ENCODE measurements at regions not wholly inside any gene's neighbourhood (a gene's known extent, or its start where the extent isn't known, plus 50 kb on each side); places are given as distances from the start of the nearest gene placed in this dataset.
A peak's percentile ranks its signal among the peaks of the same experiment; 100 is the strongest.

- DNase-seq: no peak
Observed at GRCh38 chr10:121032460-121032859, 181.3 kb downstream of the WDR11 start.

GRCh38 chr10:121033366-121033765, 182.2 kb downstream of the WDR11 start:
- DNase-seq: peak; percentile 46 to 61

GRCh38 chr10:121036431-121036830, 185.3 kb downstream of the WDR11 start:
- no peak for DNase-seq

- DNase-seq: no peak
Observed at GRCh38 chr10:121041499-121041898, 190.3 kb downstream of the WDR11 start.

- no peak for DNase-seq
Observed at GRCh38 chr10:121041906-121042305, 190.7 kb downstream of the WDR11 start.

GRCh38 chr10:121042342-121042741, 191.2 kb downstream of the WDR11 start:
- no peak for DNase-seq

GRCh38 chr10:121043124-121043849, 192.1 kb downstream of the WDR11 start:
- DNase-seq: no peak

GRCh38 chr10:121048749-121049148, 197.6 kb downstream of the WDR11 start:
- no peak for DNase-seq

- DNase-seq: no peak
Observed at GRCh38 chr10:121049489-121049888, 198.3 kb downstream of the WDR11 start.

GRCh38 chr10:121049923-121050322, 198.8 kb downstream of the WDR11 start:
- no peak for DNase-seq

- DNase-seq: no peak
Observed at GRCh38 chr10:121051171-121051570, 200.0 kb downstream of the WDR11 start.

- DNase-seq: no peak
Observed at GRCh38 chr10:121051696-121052279, 200.6 kb downstream of the WDR11 start.

- no peak for DNase-seq
Observed at GRCh38 chr10:121053151-121053550, 202.0 kb downstream of the WDR11 start.

GRCh38 chr10:121054874-121055273, 203.7 kb downstream of the WDR11 start:
- no peak for DNase-seq

GRCh38 chr10:121057269-121057668, 206.1 kb downstream of the WDR11 start:
- no peak for DNase-seq

GRCh38 chr10:121058082-121058481, 206.9 kb downstream of the WDR11 start:
- no peak for DNase-seq

- DNase-seq: no peak
Observed at GRCh38 chr10:121059351-121059750, 208.2 kb downstream of the WDR11 start.

- DNase-seq: no peak
Observed at GRCh38 chr10:121062115-121062514, 211.0 kb downstream of the WDR11 start.

- DNase-seq: no peak
Observed at GRCh38 chr10:121063744-121064143, 212.6 kb downstream of the WDR11 start.

GRCh38 chr10:121064491-121064890, 213.3 kb downstream of the WDR11 start:
- DNase-seq: no peak

GRCh38 chr10:121065330-121065729, 214.2 kb downstream of the WDR11 start:
- no peak for DNase-seq

- DNase-seq: no peak
Observed at GRCh38 chr10:121069061-121069850, 218.1 kb downstream of the WDR11 start.

All from right lung (tissue), 2 donors.